ENCODE measurements at regions not wholly inside any gene's neighbourhood (a gene's known extent, or its start where the extent isn't known, plus 50 kb on each side); places are given as distances from the start of the nearest gene placed in this dataset.

DNA sequence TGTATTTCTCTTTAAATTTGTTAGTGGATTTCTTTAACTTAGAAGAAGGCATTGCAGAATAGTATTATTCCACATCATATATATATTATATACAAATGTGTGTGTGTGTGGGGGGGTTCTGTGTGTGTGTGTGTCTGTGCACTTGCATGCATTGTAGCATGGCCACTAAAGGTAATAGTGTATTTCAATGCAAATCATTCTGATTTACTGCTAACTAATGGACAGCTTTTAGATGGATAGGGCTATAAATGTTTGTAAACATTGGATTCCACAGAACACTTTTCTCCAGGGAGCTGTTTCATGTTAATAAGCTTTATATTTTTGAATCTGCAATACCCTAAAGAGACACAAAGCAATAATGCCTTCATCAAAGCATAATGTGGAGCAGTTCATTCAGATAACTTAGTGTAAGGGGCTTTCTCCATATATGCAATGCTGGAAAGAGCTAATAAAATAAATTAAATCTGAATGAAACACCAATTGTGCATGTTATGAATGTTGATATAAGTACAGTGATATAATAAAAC is 496.7 kb upstream of the CDH9 start:
- no peak overlapping the region for H3K27ac ChIP-seq
- intact Hi-C loops (cut with DNase I; ENCODE audit: low total_unique reads), result no loop called here
- H3K4me3 ChIP-seq, result no peak overlapping the region
- no peaks in the 10 kb centered on the region for H3K27me3 ChIP-seq
- H3K4me1 ChIP-seq, result no peaks in the 10 kb centered on the region
- H3K9me3 ChIP-seq, result no peaks in the 10 kb centered on the region
- H3K36me3 ChIP-seq (ENCODE audit: low read depth, missing control alignments), result no peaks in the 10 kb centered on the region
- DNase-seq, result no peak
- TF ChIP-seq, protein P1, sequence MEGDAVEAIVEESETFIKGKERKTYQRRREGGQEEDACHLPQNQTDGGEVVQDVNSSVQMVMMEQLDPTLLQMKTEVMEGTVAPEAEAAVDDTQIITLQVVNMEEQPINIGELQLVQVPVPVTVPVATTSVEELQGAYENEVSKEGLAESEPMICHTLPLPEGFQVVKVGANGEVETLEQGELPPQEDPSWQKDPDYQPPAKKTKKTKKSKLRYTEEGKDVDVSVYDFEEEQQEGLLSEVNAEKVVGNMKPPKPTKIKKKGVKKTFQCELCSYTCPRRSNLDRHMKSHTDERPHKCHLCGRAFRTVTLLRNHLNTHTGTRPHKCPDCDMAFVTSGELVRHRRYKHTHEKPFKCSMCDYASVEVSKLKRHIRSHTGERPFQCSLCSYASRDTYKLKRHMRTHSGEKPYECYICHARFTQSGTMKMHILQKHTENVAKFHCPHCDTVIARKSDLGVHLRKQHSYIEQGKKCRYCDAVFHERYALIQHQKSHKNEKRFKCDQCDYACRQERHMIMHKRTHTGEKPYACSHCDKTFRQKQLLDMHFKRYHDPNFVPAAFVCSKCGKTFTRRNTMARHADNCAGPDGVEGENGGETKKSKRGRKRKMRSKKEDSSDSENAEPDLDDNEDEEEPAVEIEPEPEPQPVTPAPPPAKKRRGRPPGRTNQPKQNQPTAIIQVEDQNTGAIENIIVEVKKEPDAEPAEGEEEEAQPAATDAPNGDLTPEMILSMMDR (IDR thresholded peaks at IDR 0.05), result no peak
- no peak for TF ChIP-seq POLR2A (IDR thresholded peaks at IDR 0.05)

DNA sequence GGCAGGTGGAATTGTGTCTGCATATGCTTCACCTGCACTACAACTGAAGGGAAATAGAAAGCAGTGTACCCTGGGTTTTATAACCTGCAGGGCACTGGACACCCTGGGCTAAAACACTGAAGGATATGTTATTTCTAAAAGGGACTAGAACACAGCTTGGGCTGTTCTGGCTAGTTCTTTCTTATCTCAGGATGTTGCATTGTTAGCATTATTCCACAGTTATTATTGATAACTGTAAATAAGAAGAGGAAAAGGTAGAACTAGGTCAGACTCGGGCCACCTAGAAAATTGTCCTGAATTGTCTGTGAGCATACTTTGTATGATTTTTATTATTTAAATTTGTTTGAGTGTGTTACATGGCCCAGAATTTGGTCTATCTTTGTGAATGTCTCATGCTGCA is 493.9 kb upstream of the CDH9 start:
- no peaks in the 10 kb centered on the region for H3K36me3 ChIP-seq (ENCODE audit: low read depth, missing control alignments)
- 68 to 74% methylated on average over 1 of the region's 1 CpG for WGBS, 2 donors

DNA sequence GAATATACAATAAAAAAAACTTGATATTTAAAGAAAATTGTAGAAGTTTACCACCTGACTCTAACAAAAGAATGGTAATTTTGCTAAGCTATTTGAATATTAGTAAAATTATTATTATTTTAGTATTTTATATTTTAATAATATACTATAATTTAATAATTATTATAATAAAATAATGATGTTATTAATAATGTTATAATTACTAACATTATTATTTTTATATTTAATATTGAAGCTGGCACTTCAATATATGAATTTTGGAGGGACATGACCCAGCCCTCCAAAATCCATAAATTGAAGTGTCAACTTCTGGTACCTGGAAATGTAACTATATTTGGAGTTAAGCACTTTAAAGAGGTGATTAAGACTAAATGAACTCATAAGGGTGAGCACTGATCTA is 486.1 kb upstream of the CDH9 start:
- TF ChIP-seq, protein P1 (IDR thresholded peaks at IDR 0.05), result no peak
- TF ChIP-seq POLR2A (IDR thresholded peaks at IDR 0.05), result no peak
- Histone ChIP-seq H3K4me3 (no peak overlapping the region), H3K9me3 (no peaks in the 10 kb centered on the region), H3K27me3 (no peaks in the 10 kb centered on the region), H3K4me1 (no peaks in the 10 kb centered on the region), H3K36me3 (ENCODE audit: low read depth, missing control alignments) (no peaks in the 10 kb centered on the region), H3K27ac (no peak overlapping the region)
- intact Hi-C loops (cut with DNase I; ENCODE audit: low total_unique reads), result no loop called here
- DNase-seq, result no peak

More for the DNA sequence above, 493.9 kb upstream of the CDH9 start:
- H3K4me1 ChIP-seq, result no peaks in the 10 kb centered on the region
- DNase-seq, result no peak
- H3K27me3 ChIP-seq, result no peaks in the 10 kb centered on the region
- no peaks in the 10 kb centered on the region for H3K9me3 ChIP-seq
- intact Hi-C loops (cut with DNase I; ENCODE audit: low total_unique reads), result no loop called here
- H3K27ac ChIP-seq, result no peak overlapping the region
- H3K4me3 ChIP-seq, result no peak overlapping the region
- TF ChIP-seq POLR2A (IDR thresholded peaks at IDR 0.05), result no peak
- TF ChIP-seq, protein P1 (IDR thresholded peaks at IDR 0.05), result no peak

DNA sequence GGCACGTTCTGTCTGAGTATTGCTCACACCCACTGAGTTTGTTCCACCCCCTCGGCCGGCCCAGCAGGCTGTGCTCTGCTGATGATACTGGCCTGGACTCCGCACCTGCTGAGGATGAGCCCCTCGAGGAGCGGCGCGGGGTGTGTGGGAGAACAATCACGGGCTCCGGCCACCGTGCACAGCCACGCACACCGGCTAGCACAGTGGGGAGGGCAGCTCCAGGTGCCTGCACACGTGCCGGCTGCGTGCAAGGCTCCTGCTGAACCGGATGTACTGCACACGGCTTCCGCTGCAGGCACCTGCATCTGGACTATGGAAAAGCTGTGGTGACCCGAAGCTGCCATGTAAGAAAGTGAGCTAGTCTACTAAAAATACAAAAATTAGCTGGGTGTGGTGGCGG is 485.2 kb upstream of the CDH9 start:
- DNase-seq, result peak; percentile 15
- Histone ChIP-seq H3K36me3 (ENCODE audit: low read depth, missing control alignments) (no peaks in the 10 kb centered on the region), H3K4me1 (no peaks in the 10 kb centered on the region), H3K4me3 (peak overlapping the region in 1 of 2 donors; percentile 29), H3K9me3 (no peaks in the 10 kb centered on the region), H3K27me3 (no peaks in the 10 kb centered on the region), H3K27ac (no peak overlapping the region)
- intact Hi-C loops (cut with DNase I; ENCODE audit: low total_unique reads), result no loop called here
- WGBS, 2 donors, result 44 to 79% methylated on average over 7 to 19 of the region's 21 CpGs
- no peak for TF ChIP-seq POLR2A (IDR thresholded peaks at IDR 0.05)
- TF ChIP-seq, protein P1 (IDR thresholded peaks at IDR 0.05), result no peak

DNA sequence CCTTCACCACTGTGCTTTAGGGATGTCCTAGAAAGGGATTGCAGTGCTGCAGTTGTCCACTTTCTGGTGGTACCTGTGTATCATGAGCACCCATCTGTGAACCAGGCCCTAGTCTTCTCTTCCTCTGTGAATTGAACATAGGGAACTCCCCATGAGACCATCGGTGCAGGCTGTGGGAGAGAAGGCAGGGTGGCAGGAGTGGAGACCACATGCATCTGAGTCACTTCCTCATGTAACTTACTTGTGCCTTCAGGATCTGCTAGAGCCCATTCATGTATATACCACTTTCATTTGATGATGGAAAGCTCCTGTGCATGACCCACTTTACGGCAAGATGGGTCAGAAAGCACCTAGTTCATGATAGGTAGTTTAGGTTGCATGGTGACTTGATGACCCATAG is 478.1 kb upstream of the CDH9 start:
- Histone ChIP-seq H3K36me3 (ENCODE audit: low read depth, missing control alignments) (no peaks in the 10 kb centered on the region), H3K27me3 (no peaks in the 10 kb centered on the region), H3K27ac (no peak overlapping the region), H3K4me3 (no peak overlapping the region), H3K9me3 (no peaks in the 10 kb centered on the region), H3K4me1 (no peaks in the 10 kb centered on the region)
- 77 to 95% methylated on average over 2 of the region's 2 CpGs for WGBS, 2 donors
- intact Hi-C loops (cut with DNase I; ENCODE audit: low total_unique reads), result no loop called here
- TF ChIP-seq, protein P1 (IDR thresholded peaks at IDR 0.05), result no peak
- TF ChIP-seq POLR2A (IDR thresholded peaks at IDR 0.05), result no peak
- no peak for DNase-seq

All from testis (tissue), 2 donors.